HG03108 (cell line): ENCODE measurements at regions not wholly inside any gene's neighbourhood (a gene's known extent, or its start where the extent isn't known, plus 50 kb on each side); places are given as distances from the start of the nearest gene placed in this dataset.

ENCODE experiments used
- ATAC-seq: cut with Tn5 transposase; IDR thresholded peaks from one replicate; pipeline ENCODE4 v1.9.1; 2021; ENCODE audit warnings: moderate library complexity; ENCODE audit not compliant: unreplicated experiment

- ATAC-seq = no peak
Measured at GRCh38 chr9:108565651-108566378, 290.0 kb downstream of the ACTL7B start.

GRCh38 chr9:108562176-108562575, 293.6 kb downstream of the ACTL7B start:
- no peak for ATAC-seq

DNA sequence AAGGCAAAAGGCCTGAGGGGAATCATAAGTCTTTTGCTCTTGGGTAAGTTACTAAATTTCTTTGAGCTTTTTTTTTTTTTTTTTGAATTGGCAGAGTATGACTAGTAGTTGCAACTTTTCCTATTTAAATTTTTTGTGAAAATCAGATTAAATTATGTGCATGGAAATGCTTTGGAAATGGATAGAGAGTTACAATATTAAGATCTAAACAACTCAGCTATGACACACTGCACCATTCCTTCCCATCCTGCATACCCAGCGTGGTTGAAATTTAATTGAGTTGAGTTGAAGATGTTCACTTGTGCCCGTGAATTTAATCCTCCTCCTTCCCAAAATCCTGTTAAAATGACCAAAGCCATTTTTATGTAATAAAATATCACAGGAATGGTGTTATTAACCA, 296.4 kb downstream of the ACTL7B start:
- ATAC-seq = no peak

DNA sequence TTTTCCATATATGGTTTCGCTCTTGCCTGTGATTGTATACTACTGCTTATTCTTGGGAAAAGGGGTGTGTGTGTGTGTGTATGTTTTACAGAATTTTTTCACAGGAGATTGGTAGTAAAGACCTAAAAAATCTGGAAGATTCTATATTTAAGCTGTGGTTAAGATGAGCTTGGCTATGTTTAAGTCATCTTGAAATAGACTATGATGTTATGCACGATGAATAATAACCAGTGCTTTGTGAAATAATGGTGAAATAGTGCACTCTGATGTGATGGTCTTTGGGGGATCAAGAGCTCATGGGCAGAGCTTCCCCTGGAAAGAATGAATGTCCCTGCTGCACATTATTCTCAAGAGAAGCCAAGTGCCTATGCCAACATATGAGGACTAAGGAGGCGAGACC, 301.0 kb downstream of the ACTL7B start:
- no peak for ATAC-seq

DNA sequence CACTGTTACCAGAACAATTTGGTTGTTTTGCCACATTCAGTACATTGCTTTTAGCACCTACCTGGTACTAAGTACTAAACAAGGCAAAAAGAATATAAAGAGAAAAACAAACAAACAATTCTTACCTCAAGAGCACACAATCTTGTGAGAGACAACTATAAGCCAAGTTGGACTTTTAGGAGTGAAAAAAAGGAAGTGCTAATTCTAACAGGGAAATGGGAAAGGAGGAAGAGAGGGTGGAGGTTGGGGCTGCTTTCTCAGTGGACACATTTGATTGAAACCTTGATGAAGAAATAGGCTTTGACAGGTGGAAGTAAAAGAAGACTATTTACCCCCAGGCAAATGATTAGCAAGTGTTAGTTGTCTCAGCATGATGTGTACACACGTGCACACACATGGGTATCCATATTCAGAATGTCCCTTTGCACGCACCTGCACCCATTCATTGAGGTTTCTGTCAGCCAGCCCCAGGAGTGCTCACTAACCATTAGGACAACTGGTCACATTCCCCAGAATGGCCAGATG, 302.6 kb downstream of the ACTL7B start:
- no peak for ATAC-seq

- no peak for ATAC-seq
Measured at GRCh38 chr9:108552459-108553040, 303.2 kb downstream of the ACTL7B start.

- ATAC-seq = no peak
Measured at GRCh38 chr9:108551030-108551841, 304.6 kb downstream of the ACTL7B start.

DNA sequence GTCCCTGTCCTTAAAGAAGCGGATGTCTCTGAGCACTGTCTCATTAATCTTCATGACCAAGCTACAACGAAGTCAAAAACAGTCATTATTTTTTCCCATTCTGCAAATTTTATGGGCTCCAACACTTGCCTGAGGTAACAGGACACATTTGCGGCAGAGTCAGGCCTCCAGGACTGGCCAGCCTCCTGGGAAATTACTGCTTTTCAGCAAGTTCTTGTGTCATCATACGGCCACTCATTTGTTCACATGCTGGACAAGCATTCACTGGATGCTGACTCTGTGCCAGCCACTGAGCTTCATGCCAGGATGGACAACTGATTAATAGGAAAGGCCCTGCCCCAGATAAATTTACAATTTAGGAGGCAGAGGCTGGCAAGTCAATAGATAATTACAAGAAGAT, 305.7 kb downstream of the ACTL7B start:
- no peak for ATAC-seq

DNA sequence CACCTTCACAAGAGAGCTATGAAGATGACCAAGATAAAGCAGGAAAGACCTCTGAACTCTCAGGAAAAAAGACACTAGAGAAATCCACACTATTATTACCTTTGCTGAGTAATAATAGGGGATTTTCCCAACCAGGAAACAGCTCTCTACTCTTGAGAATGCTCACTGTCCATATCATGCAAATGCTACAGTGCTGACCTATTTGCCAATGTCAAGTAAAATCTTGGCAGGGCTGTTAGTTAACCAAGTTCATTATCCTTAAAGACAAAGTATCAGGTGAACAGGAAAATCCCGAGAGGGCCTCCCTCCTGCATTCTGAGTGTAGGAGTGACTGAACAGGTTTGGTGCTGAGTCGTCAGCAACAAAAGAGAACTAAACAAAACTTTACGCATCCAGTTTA, 306.6 kb downstream of the ACTL7B start:
- ATAC-seq = no peak

GRCh38 chr9:108547411-108548135, 308.2 kb downstream of the ACTL7B start:
- ATAC-seq = no peak

DNA sequence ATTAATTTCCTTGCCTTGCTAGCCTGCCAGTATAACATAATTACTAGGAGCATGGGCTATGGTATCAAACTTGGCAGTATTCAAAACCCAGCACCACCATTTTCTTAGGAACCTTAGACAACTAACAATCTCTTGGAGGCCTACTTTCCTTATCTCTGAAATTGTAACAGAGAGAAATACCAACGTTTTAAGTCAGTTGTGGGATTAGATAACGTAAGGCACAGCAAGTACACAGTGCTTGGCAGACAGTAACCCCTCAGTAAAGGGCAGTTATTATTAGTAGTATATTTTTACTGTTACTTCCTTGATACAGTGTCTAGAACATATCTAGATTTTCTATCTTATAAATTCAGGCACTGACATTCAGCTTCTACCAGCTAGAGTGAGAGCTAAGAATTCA, 309.6 kb downstream of the ACTL7B start:
- ATAC-seq = no peak

DNA sequence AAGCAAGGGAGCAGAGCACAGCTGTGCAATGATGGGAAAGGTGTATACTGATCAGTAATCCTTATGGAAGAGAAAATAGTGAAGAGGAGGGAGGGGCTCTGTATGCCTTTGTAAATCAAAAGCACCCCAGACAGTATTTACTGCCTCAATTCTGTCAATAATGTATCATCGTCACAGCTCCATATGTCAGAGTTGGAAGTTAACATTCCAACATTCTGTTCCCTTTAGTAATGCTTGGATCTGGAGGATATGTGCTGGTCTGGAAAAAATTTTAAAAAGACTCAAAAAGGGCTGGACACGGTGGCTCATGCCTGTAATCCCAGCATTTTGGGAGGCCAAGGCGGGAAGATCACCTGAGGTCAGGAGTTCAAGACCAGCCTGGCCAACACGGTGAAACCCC, 310.4 kb downstream of the ACTL7B start:
- ATAC-seq = no peak

DNA sequence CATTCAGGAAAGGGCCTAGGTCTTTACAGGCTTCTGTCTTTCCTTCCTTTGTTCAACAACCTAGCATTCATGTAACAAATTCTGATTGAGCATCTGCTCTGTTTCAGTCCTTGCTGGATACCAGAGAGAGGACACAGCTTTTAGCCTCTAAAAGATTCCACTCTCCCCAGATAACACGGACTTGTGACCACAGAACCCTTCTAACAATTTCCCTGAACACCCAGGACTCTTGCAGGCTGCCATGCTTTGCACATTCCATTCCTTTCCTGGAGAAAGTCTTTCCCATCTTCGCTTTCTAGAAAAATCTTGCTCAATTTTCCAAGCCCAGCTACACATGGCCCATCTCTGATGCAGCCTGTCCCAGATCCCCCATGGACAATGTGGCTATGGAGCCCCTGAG, 310.9 kb downstream of the ACTL7B start:
- ATAC-seq = no peak

- ATAC-seq = no peak
Measured at GRCh38 chr9:108543251-108543778, 312.5 kb downstream of the ACTL7B start.

DNA sequence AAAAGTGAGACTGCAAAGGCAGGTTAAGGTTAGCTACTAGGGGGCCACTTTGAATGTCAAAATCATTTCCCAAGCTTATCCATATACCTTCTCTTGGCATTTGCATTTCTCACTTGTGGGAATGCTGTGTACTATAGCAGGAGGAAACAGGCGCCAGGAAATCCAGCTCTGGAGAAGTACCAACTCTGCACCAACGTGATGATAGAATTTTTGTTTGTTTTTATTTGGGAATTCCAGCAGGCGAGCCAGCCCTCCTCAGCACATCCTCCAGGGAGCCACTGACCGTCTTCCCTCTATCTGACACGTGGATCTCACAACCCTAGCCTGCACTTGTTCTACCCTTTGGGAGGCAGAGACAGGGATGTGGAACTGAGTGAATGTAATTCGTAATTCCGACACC, 318.0 kb downstream of the ACTL7B start:
- ATAC-seq = no peak

DNA sequence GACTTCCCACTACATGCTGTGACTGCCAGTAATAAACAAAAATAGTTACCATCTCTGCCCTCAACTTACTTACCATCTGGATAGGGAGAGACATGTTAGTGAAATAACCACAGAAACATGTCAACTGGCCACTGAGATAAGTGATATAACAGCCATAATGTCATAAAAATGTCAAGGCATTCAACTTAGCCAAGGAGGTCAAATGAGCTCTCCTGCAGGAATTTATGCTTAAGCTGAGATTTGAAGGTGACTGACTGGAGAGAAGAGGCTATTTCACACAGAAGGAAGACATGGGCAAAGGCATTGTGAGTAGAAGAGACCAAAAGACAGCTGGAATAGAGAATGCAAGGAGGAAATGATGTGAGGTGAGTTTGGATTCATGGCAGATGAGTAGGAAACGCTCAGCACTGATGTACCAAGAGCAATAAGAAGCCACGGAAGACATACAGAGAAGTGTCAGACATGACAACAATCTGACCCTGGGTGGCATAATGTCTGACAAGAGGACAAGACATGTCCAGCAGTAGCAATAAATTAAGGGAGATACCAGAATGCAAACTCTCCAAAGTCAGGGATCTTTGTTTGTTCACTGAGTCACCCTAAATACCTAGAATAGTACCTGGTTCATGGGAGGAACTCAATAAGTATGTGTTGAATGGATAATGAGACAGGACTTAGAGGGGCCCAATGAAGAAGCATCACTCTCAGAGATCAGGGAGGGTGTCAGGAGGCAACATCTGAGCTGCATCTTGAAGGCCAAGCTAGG, 318.8 kb downstream of the ACTL7B start:
- no peak for ATAC-seq

DNA sequence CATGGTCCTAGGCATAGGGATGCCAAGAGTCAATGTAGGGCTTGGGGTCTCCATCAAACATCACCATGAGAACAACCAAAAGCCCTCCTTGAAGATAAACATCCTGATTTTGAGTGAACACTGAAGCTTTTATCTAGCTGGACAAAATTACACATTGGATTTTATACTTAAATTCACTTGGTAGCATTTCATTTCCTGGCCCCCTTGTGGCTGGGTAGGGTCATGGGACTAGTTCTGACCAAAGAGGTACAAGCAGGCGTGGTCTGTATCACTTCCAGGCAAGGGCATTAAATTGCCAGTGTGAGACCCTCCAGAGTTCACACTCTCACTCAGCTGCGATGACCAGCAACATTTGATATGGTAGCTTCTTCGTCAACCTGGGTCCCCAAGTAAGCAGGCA, 320.3 kb downstream of the ACTL7B start:
- ATAC-seq = no peak

- ATAC-seq = no peak
Measured at GRCh38 chr9:108534741-108535140, 321.0 kb downstream of the ACTL7B start.

GRCh38 chr9:108530141-108530540, 325.6 kb downstream of the ACTL7B start:
- no peak for ATAC-seq

- ATAC-seq = no peak
Measured at GRCh38 chr9:108528231-108528630, 327.6 kb downstream of the ACTL7B start.
